Central memory CD8-positive, alpha-beta T cell (primary cell): ENCODE measurements at regions not wholly inside any gene's neighbourhood (a gene's known extent, or its start where the extent isn't known, plus 50 kb on each side); places are given as distances from the start of the nearest gene placed in this dataset.
A peak's percentile ranks its signal among the peaks of the same experiment; 100 is the strongest.

ENCODE experiments used
- ATAC-seq: fragments of 150-1000 bp; cut with Tn5 transposase; replicated peaks from 2 replicates; pipeline ENCODE4 v1.10.0; 2022; ENCODE audit warnings: mild to moderate bottlenecking, moderate FRiP score, moderate number of reproducible peaks; ENCODE audit not compliant: poor library complexity, severe bottlenecking; ENCODE audit errors: extremely low read depth
- DNase-seq, 2 donors: peaks; one replicate each; pipeline ENCODE4 v3.0.0; 2021; ENCODE audit warnings: low spot score in 2 of 2
- H3K27ac Mint-ChIP-seq: one replicate; pipeline ENCODE4 v1.8.0; 2022; ENCODE audit warnings: low read depth, mild to moderate bottlenecking, moderate library complexity, mixed read lengths
- H3K27me3 Mint-ChIP-seq: one replicate; pipeline ENCODE4 v1.8.0; 2022; ENCODE audit warnings: mixed read lengths
- H3K36me3 Mint-ChIP-seq: one replicate; pipeline ENCODE4 v1.8.0; 2022; ENCODE audit warnings: mild to moderate bottlenecking, moderate library complexity, mixed read lengths; ENCODE audit not compliant: insufficient read depth
- H3K4me1 Mint-ChIP-seq: one replicate; pipeline ENCODE4 v1.8.0; 2022; ENCODE audit warnings: mixed read lengths
- H3K4me3 Mint-ChIP-seq: one replicate; pipeline ENCODE4 v1.8.0; 2022; ENCODE audit warnings: mild to moderate bottlenecking, moderate library complexity, mixed read lengths
- H3K9me3 Mint-ChIP-seq: one replicate; pipeline ENCODE4 v1.8.0; 2022; ENCODE audit warnings: mixed read lengths

DNA sequence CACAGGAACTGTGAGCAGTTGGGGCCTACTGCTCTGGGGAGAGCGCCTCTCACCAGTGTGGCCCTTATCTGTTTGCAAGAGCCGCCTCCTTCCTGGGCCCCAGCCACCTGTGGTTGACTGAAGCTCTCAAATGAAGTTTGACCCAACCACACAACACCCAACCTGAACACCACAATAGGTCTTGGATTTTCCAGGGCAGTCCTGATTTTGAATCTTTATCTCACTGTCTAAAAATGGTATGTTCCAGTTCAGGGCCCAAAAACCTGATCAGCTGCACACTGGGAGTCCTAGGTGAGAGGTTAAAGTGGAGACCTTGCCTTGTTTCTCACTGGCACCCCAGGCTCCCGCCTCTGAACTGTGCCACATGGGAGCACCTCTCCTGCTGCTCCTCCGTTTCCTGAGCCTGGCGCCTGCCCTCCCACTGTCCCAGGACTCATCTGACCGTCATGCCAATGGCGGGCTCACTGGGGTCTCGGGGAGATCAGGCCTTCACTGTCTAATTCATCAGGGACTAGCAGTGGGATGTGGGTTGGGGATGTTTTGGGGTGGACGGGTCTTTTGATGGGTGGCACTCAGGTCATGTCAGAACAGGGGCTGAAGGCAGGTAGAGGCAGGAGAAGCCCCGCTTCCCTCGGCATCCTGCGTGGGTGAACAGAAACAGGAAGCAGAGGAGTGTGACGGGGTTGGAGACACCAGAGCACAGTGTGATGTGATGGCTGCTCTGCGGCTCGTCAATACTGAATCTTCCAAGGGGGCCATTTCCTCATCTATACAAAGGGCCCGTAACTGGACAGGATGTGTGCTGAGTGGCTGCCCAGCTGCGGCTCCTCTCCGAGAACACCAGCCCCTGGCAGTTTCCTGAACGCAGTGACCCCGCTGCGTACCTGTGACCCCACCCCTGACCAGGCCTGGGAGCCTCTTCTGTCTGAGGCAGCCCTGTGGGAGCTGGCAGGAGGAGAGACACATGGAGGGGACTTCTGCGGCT lies 59.6 kb upstream of the ITPKB start:
- peaks cover 3% of the 10 kb centered on the region for H3K36me3 Mint-ChIP-seq
- ATAC-seq (peak; percentile 87), DNase-seq (peak; percentile 32 to 51)
- H3K27me3 Mint-ChIP-seq: no peaks in the 10 kb centered on the region
- H3K9me3 Mint-ChIP-seq: no peaks in the 10 kb centered on the region
- H3K4me3 Mint-ChIP-seq: peak overlapping the region; percentile 64
- H3K4me1 Mint-ChIP-seq: peaks cover 27% of the 10 kb centered on the region
- peak overlapping the region; percentile 95 for H3K27ac Mint-ChIP-seq

DNA sequence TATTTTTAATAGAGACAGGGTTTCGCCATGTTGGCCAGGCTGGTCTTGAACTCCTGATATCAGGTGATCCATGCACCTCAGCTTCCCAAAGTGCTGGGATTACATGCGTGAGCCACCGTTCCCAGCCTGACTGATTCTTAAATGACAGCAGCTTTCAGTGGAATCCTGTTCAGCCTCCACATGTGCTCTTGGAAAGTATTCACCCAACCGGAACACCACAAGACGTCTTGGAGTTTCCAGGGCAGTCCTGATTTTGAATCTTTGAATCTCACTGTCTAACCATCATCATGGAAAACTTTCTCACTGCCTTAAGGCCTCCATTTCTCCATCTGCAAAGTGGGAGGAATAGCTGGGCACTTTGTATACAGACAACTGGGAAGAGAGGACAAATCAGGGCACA lies 58.1 kb upstream of the ITPKB start:
- peak overlapping the region; percentile 8 for H3K4me3 Mint-ChIP-seq
- peaks cover 27% of the 10 kb centered on the region for H3K4me1 Mint-ChIP-seq
- H3K9me3 Mint-ChIP-seq: no peaks in the 10 kb centered on the region
- peaks cover 3% of the 10 kb centered on the region for H3K36me3 Mint-ChIP-seq
- no peak for ATAC-seq
- DNase-seq: no peak
- H3K27ac Mint-ChIP-seq: peak overlapping the region; percentile 77
- no peaks in the 10 kb centered on the region for H3K27me3 Mint-ChIP-seq

DNA sequence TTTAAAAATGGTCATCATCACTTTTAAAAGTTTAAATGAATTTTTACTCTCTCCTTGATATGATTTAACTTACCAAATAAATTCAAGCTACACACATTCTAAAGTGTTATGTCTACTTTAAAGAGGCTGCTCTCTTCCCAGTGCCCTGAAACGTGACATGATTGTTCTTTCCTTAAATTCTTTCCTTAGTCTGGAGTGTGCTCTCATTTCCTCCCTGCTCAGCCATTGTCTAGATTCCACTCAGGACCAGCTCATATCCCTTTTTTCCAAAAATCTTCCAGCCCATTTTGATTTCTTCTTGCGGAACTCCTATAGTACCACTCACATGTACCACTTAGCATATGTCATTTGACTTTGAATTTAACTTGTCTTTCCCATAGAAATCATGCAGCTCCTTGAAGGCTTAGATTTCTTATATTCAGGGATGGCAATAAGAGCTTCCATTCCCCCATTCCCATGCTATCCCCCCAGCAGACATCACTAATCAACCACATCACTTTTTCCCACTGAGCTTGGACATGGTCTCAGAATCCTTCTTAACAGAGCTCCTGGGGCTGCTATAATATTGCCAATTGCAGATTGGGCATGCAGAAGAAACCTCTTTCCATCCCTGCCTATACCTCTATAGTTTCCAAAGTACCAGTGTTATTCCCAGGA lies 54.7 kb upstream of the ITPKB start:
- Mint-ChIP-seq H3K9me3 (no peaks in the 10 kb centered on the region), H3K36me3 (peaks cover under 1% of the 10 kb centered on the region), H3K4me1 (peaks cover 11% of the 10 kb centered on the region), H3K27ac (no peak overlapping the region), H3K27me3 (no peaks in the 10 kb centered on the region), H3K4me3 (no peak overlapping the region)
- DNase-seq (no peak), ATAC-seq (no peak)

DNA sequence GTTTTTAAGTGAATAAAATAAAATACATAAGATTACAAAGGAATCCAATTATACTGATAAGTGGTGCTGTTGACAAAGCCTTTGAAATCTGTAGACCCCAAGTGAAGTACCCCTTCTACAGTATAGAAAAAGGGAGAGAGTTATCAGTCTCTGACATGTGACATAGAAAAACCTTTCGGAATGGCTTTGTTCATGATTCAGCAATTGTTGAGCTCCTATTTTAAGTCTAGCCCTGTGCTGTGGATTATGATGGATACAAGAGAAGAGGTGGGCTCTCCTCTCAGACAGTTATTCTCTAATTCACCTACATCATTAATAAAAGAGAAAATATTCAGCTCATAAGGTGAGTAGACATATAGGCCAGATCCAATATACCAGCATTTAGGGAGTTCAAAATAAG lies 53.3 kb upstream of the ITPKB start:
- Mint-ChIP-seq H3K9me3 (no peaks in the 10 kb centered on the region), H3K27ac (no peak overlapping the region), H3K4me3 (no peak overlapping the region), H3K4me1 (peaks cover 3% of the 10 kb centered on the region), H3K36me3 (no peaks in the 10 kb centered on the region), H3K27me3 (no peaks in the 10 kb centered on the region)
- no peak for DNase-seq
- ATAC-seq: no peak

DNA sequence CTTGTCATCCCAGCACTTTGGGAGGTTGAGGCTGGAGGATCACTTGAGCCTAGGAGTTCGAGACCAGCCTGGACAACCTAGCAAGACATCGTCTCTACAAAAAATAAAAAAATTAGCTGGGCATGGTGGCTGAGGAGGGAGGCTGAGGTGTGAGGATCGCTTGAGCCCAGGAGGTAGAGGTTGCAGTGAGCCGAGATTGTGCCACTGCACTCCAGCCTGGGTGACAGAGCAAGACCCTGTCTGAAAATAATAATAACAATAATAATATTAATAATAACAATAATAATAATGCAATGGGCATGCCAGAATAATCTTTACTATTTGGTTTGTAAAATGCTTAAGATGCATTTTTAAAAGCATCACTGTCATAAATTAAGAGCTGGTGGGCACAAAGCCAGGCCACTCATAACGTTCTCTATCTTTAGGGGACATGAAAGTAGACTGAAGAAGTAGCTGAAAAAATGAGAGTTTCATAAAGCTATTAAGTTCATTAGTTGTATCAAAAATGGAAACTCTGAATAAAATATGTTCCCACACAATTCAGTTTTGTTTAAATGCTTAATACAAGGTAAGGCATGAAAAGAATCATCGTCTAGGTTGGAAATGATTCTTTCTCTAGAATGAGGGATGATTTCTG lies 51.6 kb upstream of the ITPKB start:
- Mint-ChIP-seq H3K27ac (no peak overlapping the region), H3K4me1 (no peaks in the 10 kb centered on the region), H3K9me3 (no peaks in the 10 kb centered on the region), H3K36me3 (no peaks in the 10 kb centered on the region), H3K4me3 (no peak overlapping the region), H3K27me3 (no peaks in the 10 kb centered on the region)
- no peak for ATAC-seq
- no peak for DNase-seq

DNA sequence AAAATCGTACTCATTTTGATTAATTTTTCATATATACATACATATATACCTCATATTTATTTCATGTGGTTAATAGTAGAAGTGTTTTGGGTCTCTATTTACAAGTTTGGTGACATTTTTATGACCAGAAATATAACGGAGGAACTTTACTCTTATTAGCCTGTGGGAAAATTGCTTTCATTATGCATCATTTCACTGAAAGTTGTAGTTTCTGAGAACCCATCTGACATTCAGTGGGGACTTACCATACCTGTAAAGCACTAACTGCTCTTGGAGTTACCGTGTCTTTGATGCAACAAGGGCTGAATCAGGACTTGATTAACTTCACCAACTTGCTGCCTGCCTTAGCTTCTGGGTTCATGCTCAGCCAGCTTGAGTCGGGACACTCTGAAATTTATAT lies 49.9 kb upstream of the ITPKB start:
- no peak overlapping the region for H3K4me3 Mint-ChIP-seq
- no peak overlapping the region for H3K27ac Mint-ChIP-seq
- no peaks in the 10 kb centered on the region for H3K4me1 Mint-ChIP-seq
- H3K9me3 Mint-ChIP-seq: no peaks in the 10 kb centered on the region
- no peaks in the 10 kb centered on the region for H3K27me3 Mint-ChIP-seq
- ATAC-seq (no peak), DNase-seq (no peak)
- H3K36me3 Mint-ChIP-seq: no peaks in the 10 kb centered on the region
